Astrocyte of the cerebellum (primary cell): ENCODE measurements at regions not wholly inside any gene's neighbourhood (a gene's known extent, or its start where the extent isn't known, plus 50 kb on each side); places are given as distances from the start of the nearest gene placed in this dataset.

Experiments
- DNase-seq: peaks from one replicate; pipeline ENCODE4 v3.0.0-alpha.2; 2011; ENCODE audit warnings: low read depth
- H3K4me3 ChIP-seq: 2 replicates; pipeline ENCODE4 v1.5.1; 2011; ENCODE audit warnings: mild to moderate bottlenecking, low read depth, low read length, moderate library complexity
- CTCF ChIP-seq: IDR thresholded peaks from 2 replicates; pipeline ENCODE4 v1.5.1; 2012; ENCODE audit warnings: low read length, low read depth, moderate library complexity, mild to moderate bottlenecking; ENCODE audit errors: missing control alignments
- in situ Hi-C: cut with HindIII; loops from 2 replicates; pipeline ENCODE4 v1.10.0; 2017; ENCODE audit warnings: low sequenced_read_pairs

- in situ Hi-C loops: no loop called here
- no peak for DNase-seq
- TF ChIP-seq CTCF: no peak
- H3K4me3 ChIP-seq: no peak overlapping the region
These were observed 59.8 kb downstream of the MRPS30 start for GRCh38 chr5:44868541-44868940.

GRCh38 chr5:44869928-44870327 is 61.2 kb downstream of the MRPS30 start:
- no peak for TF ChIP-seq CTCF
- in situ Hi-C loops: no loop called here
- H3K4me3 ChIP-seq: no peak overlapping the region
- DNase-seq: no peak

- no peak for TF ChIP-seq CTCF
- DNase-seq: no peak
- in situ Hi-C loops: no loop called here
- H3K4me3 ChIP-seq: no peak overlapping the region
These were observed 61.7 kb downstream of the MRPS30 start for GRCh38 chr5:44870430-44870829.

GRCh38 chr5:44871401-44871800 is 62.7 kb downstream of the MRPS30 start:
- in situ Hi-C loops: no loop called here
- DNase-seq: no peak
- no peak for TF ChIP-seq CTCF
- H3K4me3 ChIP-seq: no peak overlapping the region

- peak; percentile 59 for DNase-seq
- H3K4me3 ChIP-seq: no peak overlapping the region
- in situ Hi-C loops: no loop called here
- no peak for TF ChIP-seq CTCF
These were observed 67.2 kb downstream of the MRPS30 start for GRCh38 chr5:44875661-44876605.

GRCh38 chr5:44881266-44881665 is 72.5 kb downstream of the MRPS30 start:
- H3K4me3 ChIP-seq: no peak overlapping the region
- in situ Hi-C loops: no loop called here
- no peak for DNase-seq
- TF ChIP-seq CTCF: no peak
